ENCODE measurements at regions not wholly inside any gene's neighbourhood (a gene's known extent, or its start where the extent isn't known, plus 50 kb on each side); places are given as distances from the start of the nearest gene placed in this dataset.

DNA sequence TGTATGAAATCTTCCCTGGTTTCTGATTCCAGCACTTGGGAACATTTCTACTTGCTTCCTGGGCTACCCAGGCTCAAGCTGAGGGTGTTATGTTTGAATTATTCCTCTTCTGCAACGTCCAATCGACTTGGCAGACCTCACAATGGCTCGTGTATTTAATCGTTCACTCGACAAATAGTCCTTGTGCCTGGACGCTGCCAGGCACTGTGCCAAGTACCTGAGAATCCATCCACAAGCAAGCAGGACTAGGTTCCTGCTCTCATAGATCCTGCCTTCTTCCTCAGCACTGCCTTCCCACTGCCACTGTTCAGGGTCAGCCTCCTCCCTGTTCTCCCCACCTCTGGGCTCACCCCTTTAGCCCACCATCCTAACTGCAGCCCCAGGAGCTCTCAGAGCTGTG is 113.3 kb downstream of the EFNB1 start:
- Histone ChIP-seq H3K4me1 (ENCODE audit: low read length) (no peaks in the 10 kb centered on the region), H3K27ac (ENCODE audit: low read length) (no peak overlapping the region), H3K9me3 (ENCODE audit: insufficient read depth, low read length) (no peaks in the 10 kb centered on the region), H2AFZ (ENCODE audit: low read depth, low read length) (no peak overlapping the region), H3K36me3 (replicated peaks; ENCODE audit: low read depth, low read length) (no peaks in the 10 kb centered on the region), H3K79me2 (ENCODE audit: low read length) (no peaks in the 10 kb centered on the region), H3K4me2 (ENCODE audit: low read length) (no peak overlapping the region), H3K27me3 (ENCODE audit: low read depth, low read length) (no peaks in the 10 kb centered on the region), H3K4me3 (ENCODE audit: low read length) (no peak overlapping the region), H3K9ac (ENCODE audit: low read length) (no peak overlapping the region), H4K20me1 (ENCODE audit: insufficient read depth, low read length) (no peaks in the 10 kb centered on the region)
- no peak for TF ChIP-seq EZH2phosphoT487 (IDR thresholded peaks at IDR 0.05; ENCODE audit: low read depth)
- TF ChIP-seq, protein P1, sequence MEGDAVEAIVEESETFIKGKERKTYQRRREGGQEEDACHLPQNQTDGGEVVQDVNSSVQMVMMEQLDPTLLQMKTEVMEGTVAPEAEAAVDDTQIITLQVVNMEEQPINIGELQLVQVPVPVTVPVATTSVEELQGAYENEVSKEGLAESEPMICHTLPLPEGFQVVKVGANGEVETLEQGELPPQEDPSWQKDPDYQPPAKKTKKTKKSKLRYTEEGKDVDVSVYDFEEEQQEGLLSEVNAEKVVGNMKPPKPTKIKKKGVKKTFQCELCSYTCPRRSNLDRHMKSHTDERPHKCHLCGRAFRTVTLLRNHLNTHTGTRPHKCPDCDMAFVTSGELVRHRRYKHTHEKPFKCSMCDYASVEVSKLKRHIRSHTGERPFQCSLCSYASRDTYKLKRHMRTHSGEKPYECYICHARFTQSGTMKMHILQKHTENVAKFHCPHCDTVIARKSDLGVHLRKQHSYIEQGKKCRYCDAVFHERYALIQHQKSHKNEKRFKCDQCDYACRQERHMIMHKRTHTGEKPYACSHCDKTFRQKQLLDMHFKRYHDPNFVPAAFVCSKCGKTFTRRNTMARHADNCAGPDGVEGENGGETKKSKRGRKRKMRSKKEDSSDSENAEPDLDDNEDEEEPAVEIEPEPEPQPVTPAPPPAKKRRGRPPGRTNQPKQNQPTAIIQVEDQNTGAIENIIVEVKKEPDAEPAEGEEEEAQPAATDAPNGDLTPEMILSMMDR (IDR thresholded peaks at IDR 0.05; ENCODE audit: low read depth, low read length): no peak

- H2AFZ ChIP-seq (ENCODE audit: low read depth, low read length): no peak overlapping the region
- no peak overlapping the region for H3K27ac ChIP-seq (ENCODE audit: low read length)
- TF ChIP-seq, protein P1 (IDR thresholded peaks at IDR 0.05; ENCODE audit: low read depth, low read length): no peak
- H3K4me1 ChIP-seq (ENCODE audit: low read length): no peaks in the 10 kb centered on the region
- no peaks in the 10 kb centered on the region for H3K9me3 ChIP-seq (ENCODE audit: insufficient read depth, low read length)
- H3K27me3 ChIP-seq (ENCODE audit: low read depth, low read length): no peaks in the 10 kb centered on the region
- no peak overlapping the region for H3K4me2 ChIP-seq (ENCODE audit: low read length)
- H3K4me3 ChIP-seq (ENCODE audit: low read length): no peak overlapping the region
- H3K36me3 ChIP-seq (replicated peaks; ENCODE audit: low read depth, low read length): no peaks in the 10 kb centered on the region
- no peak overlapping the region for H3K9ac ChIP-seq (ENCODE audit: low read length)
- H3K79me2 ChIP-seq (ENCODE audit: low read length): no peaks in the 10 kb centered on the region
- no peaks in the 10 kb centered on the region for H4K20me1 ChIP-seq (ENCODE audit: insufficient read depth, low read length)
Measured at GRCh38 chrX:68941385-68941952, 112.6 kb downstream of the EFNB1 start.

GRCh38 chrX:68940601-68941000 is 111.8 kb downstream of the EFNB1 start:
- Histone ChIP-seq H3K9ac (ENCODE audit: low read length) (no peak overlapping the region), H3K27ac (ENCODE audit: low read length) (no peak overlapping the region), H3K4me1 (ENCODE audit: low read length) (no peaks in the 10 kb centered on the region), H4K20me1 (ENCODE audit: insufficient read depth, low read length) (no peaks in the 10 kb centered on the region), H3K27me3 (ENCODE audit: low read depth, low read length) (no peaks in the 10 kb centered on the region), H3K36me3 (replicated peaks; ENCODE audit: low read depth, low read length) (no peaks in the 10 kb centered on the region), H3K4me2 (ENCODE audit: low read length) (no peak overlapping the region), H3K4me3 (ENCODE audit: low read length) (no peak overlapping the region), H3K9me3 (ENCODE audit: insufficient read depth, low read length) (no peaks in the 10 kb centered on the region), H3K79me2 (ENCODE audit: low read length) (no peaks in the 10 kb centered on the region), H2AFZ (ENCODE audit: low read depth, low read length) (no peak overlapping the region)
- no peak for TF ChIP-seq EZH2phosphoT487 (IDR thresholded peaks at IDR 0.05; ENCODE audit: low read depth)
- TF ChIP-seq, protein P1 (IDR thresholded peaks at IDR 0.05; ENCODE audit: low read depth, low read length): no peak

GRCh38 chrX:68939868-68940267 is 111.0 kb downstream of the EFNB1 start:
- Histone ChIP-seq H3K4me3 (ENCODE audit: low read length) (no peak overlapping the region), H4K20me1 (ENCODE audit: insufficient read depth, low read length) (no peaks in the 10 kb centered on the region), H3K79me2 (ENCODE audit: low read length) (no peaks in the 10 kb centered on the region), H3K9ac (ENCODE audit: low read length) (no peak overlapping the region), H3K9me3 (ENCODE audit: insufficient read depth, low read length) (no peaks in the 10 kb centered on the region), H3K4me1 (ENCODE audit: low read length) (no peaks in the 10 kb centered on the region), H3K36me3 (replicated peaks; ENCODE audit: low read depth, low read length) (no peaks in the 10 kb centered on the region), H3K4me2 (ENCODE audit: low read length) (no peak overlapping the region), H3K27ac (ENCODE audit: low read length) (no peak overlapping the region), H3K27me3 (ENCODE audit: low read depth, low read length) (no peaks in the 10 kb centered on the region), H2AFZ (ENCODE audit: low read depth, low read length) (no peak overlapping the region)
- TF ChIP-seq, protein P1 (IDR thresholded peaks at IDR 0.05; ENCODE audit: low read depth, low read length): no peak
- TF ChIP-seq EZH2phosphoT487 (IDR thresholded peaks at IDR 0.05; ENCODE audit: low read depth): no peak

Data from OCI-LY3 (cell line).